ENCODE measurements at regions not wholly inside any gene's neighbourhood (a gene's known extent, or its start where the extent isn't known, plus 50 kb on each side); places are given as distances from the start of the nearest gene placed in this dataset.
"Not testable (repeated sequence)": the region's sequence is repeated elsewhere in the genome, so short reads cannot be mapped to it uniquely, and the experiment has no call there.

GRCh38 chr11:104774578-104774977, 123.7 kb downstream of the CASP12 start:
- DNase-seq = no peak

- DNase-seq = peak; percentile 3 to 54 (median 35)
Observed at GRCh38 chr11:104772806-104773241, 125.4 kb downstream of the CASP12 start.

- no peak for DNase-seq
Observed at GRCh38 chr11:104771763-104772162, 126.5 kb downstream of the CASP12 start.

GRCh38 chr11:104771046-104771445, 127.2 kb downstream of the CASP12 start:
- DNase-seq = not testable (repeated sequence)

GRCh38 chr11:104765401-104766095, 132.7 kb downstream of the CASP12 start:
- no peak for DNase-seq

- DNase-seq = no peak
Observed at GRCh38 chr11:104764710-104765045, 133.6 kb downstream of the CASP12 start.

- peak in 3 of 4 experiments; percentile 1 to 35 (median 21) for DNase-seq
Observed at GRCh38 chr11:104763930-104764709, 134.1 kb downstream of the CASP12 start.

- no peak for DNase-seq
Observed at GRCh38 chr11:104761511-104761910, 136.7 kb downstream of the CASP12 start.

GRCh38 chr11:104759464-104759863, 138.8 kb downstream of the CASP12 start:
- DNase-seq = no peak

- no peak for DNase-seq
Observed at GRCh38 chr11:104738918-104739317, 159.3 kb downstream of the CASP12 start.

- DNase-seq = no peak
Observed at GRCh38 chr11:104738208-104738607, 160.1 kb downstream of the CASP12 start.

- DNase-seq = peak in 3 of 4 experiments; percentile 11 to 54 (median 41)
Observed at GRCh38 chr11:104736502-104736901, 161.8 kb downstream of the CASP12 start.

- DNase-seq = peak; percentile 22 to 68 (median 47)
Observed at GRCh38 chr11:104734998-104735397, 163.3 kb downstream of the CASP12 start.

GRCh38 chr11:104731890-104732289, 166.4 kb downstream of the CASP12 start:
- no peak for DNase-seq

GRCh38 chr11:104728927-104729326, 169.3 kb downstream of the CASP12 start:
- no peak for DNase-seq

GRCh38 chr11:104727768-104728167, 170.5 kb downstream of the CASP12 start:
- no peak for DNase-seq

GRCh38 chr11:104727095-104727494, 171.2 kb downstream of the CASP12 start:
- DNase-seq = no peak

GRCh38 chr11:104725796-104726408, 172.4 kb downstream of the CASP12 start:
- DNase-seq = no peak

GRCh38 chr11:104713401-104713800, 184.9 kb downstream of the CASP12 start:
- DNase-seq = no peak

GRCh38 chr11:104705490-104706190, 192.6 kb downstream of the CASP12 start:
- DNase-seq = peak; percentile 71 to 86 (median 78)

- DNase-seq = no peak
Observed at GRCh38 chr11:104704888-104705287, 193.4 kb downstream of the CASP12 start.

- peak in 2 of 4 experiments; percentile 31 for DNase-seq
Observed at GRCh38 chr11:104704146-104704830, 194.0 kb downstream of the CASP12 start.

All from suppressor macrophage (primary cell).